ENCODE measurements at regions not wholly inside any gene's neighbourhood (a gene's known extent, or its start where the extent isn't known, plus 50 kb on each side); places are given as distances from the start of the nearest gene placed in this dataset.

DNA sequence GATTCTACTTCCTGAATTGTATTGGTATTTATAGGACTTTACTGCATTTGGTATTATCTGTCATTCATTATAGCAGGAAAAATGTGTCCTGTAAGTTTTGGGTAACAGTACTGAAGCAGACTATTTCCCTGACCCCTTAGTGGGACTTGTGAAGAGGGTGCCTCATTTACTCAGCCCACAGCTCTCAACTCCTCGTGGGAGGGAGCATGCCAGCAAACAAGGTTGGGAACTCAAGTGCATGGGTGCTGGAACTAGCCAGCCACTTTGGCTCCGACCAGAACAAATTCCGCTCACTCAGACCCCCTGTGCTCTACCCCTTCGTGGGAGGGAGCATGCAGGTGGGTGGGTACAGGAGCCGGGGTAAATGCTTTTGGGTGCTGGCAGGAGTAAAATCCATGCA is 1773.5 kb upstream of the WWC1 start:
- no peak for TF ChIP-seq ZFX (IDR thresholded peaks at IDR 0.05; ENCODE audit: borderline replicate concordance)
- TF ChIP-seq, protein P1, sequence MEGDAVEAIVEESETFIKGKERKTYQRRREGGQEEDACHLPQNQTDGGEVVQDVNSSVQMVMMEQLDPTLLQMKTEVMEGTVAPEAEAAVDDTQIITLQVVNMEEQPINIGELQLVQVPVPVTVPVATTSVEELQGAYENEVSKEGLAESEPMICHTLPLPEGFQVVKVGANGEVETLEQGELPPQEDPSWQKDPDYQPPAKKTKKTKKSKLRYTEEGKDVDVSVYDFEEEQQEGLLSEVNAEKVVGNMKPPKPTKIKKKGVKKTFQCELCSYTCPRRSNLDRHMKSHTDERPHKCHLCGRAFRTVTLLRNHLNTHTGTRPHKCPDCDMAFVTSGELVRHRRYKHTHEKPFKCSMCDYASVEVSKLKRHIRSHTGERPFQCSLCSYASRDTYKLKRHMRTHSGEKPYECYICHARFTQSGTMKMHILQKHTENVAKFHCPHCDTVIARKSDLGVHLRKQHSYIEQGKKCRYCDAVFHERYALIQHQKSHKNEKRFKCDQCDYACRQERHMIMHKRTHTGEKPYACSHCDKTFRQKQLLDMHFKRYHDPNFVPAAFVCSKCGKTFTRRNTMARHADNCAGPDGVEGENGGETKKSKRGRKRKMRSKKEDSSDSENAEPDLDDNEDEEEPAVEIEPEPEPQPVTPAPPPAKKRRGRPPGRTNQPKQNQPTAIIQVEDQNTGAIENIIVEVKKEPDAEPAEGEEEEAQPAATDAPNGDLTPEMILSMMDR (IDR thresholded peaks at IDR 0.05), result no peak
